GM18499 (cell line): ENCODE measurements at regions not wholly inside any gene's neighbourhood (a gene's known extent, or its start where the extent isn't known, plus 50 kb on each side); places are given as distances from the start of the nearest gene placed in this dataset.

ENCODE experiments used
- ATAC-seq: cut with Tn5 transposase; IDR thresholded peaks from one replicate; pipeline ENCODE4 v1.9.1; 2021; ENCODE audit warnings: moderate number of reproducible peaks; ENCODE audit not compliant: insufficient read depth, unreplicated experiment

- ATAC-seq: no peak
These were observed 600.7 kb upstream of the CDH9 start for GRCh38 chr5:27639005-27639612.

GRCh38 chr5:27619982-27620381 lies 581.6 kb upstream of the CDH9 start:
- no peak for ATAC-seq

GRCh38 chr5:27612161-27612560 lies 573.8 kb upstream of the CDH9 start:
- ATAC-seq: no peak

GRCh38 chr5:27608992-27609391 lies 570.6 kb upstream of the CDH9 start:
- ATAC-seq: no peak

- no peak for ATAC-seq
These were observed 560.2 kb upstream of the CDH9 start for GRCh38 chr5:27598576-27598975.

- ATAC-seq: no peak
These were observed 555.8 kb upstream of the CDH9 start for GRCh38 chr5:27594141-27594540.

- no peak for ATAC-seq
These were observed 553.8 kb upstream of the CDH9 start for GRCh38 chr5:27592231-27592630.

GRCh38 chr5:27590503-27590902 lies 552.1 kb upstream of the CDH9 start:
- ATAC-seq: no peak

- ATAC-seq: no peak
These were observed 539.9 kb upstream of the CDH9 start for GRCh38 chr5:27578279-27578678.

GRCh38 chr5:27571681-27572080 lies 533.3 kb upstream of the CDH9 start:
- ATAC-seq: no peak

- ATAC-seq: no peak
These were observed 530.4 kb upstream of the CDH9 start for GRCh38 chr5:27568811-27569210.

GRCh38 chr5:27561408-27561807 lies 523.0 kb upstream of the CDH9 start:
- no peak for ATAC-seq

- no peak for ATAC-seq
These were observed 510.1 kb upstream of the CDH9 start for GRCh38 chr5:27548484-27548883.

- no peak for ATAC-seq
These were observed 496.7 kb upstream of the CDH9 start for GRCh38 chr5:27535031-27535557.

GRCh38 chr5:27532305-27532704 lies 493.9 kb upstream of the CDH9 start:
- no peak for ATAC-seq

GRCh38 chr5:27524515-27524914 lies 486.1 kb upstream of the CDH9 start:
- no peak for ATAC-seq

- no peak for ATAC-seq
These were observed 485.2 kb upstream of the CDH9 start for GRCh38 chr5:27523629-27524028.

- ATAC-seq: no peak
These were observed 478.1 kb upstream of the CDH9 start for GRCh38 chr5:27516437-27516836.

- ATAC-seq: no peak
These were observed 472.7 kb upstream of the CDH9 start for GRCh38 chr5:27511061-27511460.

- ATAC-seq: no peak
These were observed 465.4 kb upstream of the CDH9 start for GRCh38 chr5:27503813-27504212.

GRCh38 chr5:27502236-27502635 lies 463.9 kb upstream of the CDH9 start:
- no peak for ATAC-seq

- ATAC-seq: no peak
These were observed 459.1 kb upstream of the CDH9 start for GRCh38 chr5:27497491-27497890.

- no peak for ATAC-seq
These were observed 456.5 kb upstream of the CDH9 start for GRCh38 chr5:27494887-27495286.
